H9 (cell line): ENCODE measurements at regions not wholly inside any gene's neighbourhood (a gene's known extent, or its start where the extent isn't known, plus 50 kb on each side); places are given as distances from the start of the nearest gene placed in this dataset.

ENCODE experiments used
- DNase-seq: peaks from one replicate; pipeline ENCODE4 v3.0.0-alpha.2; 2017
- H2AFZ ChIP-seq: one replicate; pipeline ENCODE4 v1.6.1; 2013; ENCODE audit warnings: mild to moderate bottlenecking, low read length, control low read depth, moderate library complexity
- H2AK5ac ChIP-seq: 2 replicates; pipeline ENCODE4 v1.6.1; 2013; ENCODE audit warnings: low read length, control low read depth, mixed read lengths; ENCODE audit not compliant: insufficient read length
- H2BK120ac ChIP-seq: one replicate; pipeline ENCODE4 v1.6.1; 2013; ENCODE audit warnings: low read depth, mild to moderate bottlenecking, low read length, control low read depth, inconsistent platforms; ENCODE audit not compliant: poor library complexity, severe bottlenecking
- H2BK12ac ChIP-seq: 2 replicates; pipeline ENCODE4 v1.6.1; 2013; ENCODE audit warnings: low read length, control low read depth, mixed read lengths, low read depth; ENCODE audit not compliant: insufficient read length
- H2BK15ac ChIP-seq: 2 replicates; pipeline ENCODE4 v1.6.1; 2013; ENCODE audit warnings: low read depth, low read length, control low read depth
- H2BK20ac ChIP-seq: one replicate; pipeline ENCODE4 v1.6.1; 2013; ENCODE audit warnings: low read depth, mild to moderate bottlenecking, low read length, control low read depth, inconsistent platforms; ENCODE audit not compliant: poor library complexity, severe bottlenecking
- H2BK5ac ChIP-seq: 2 replicates; pipeline ENCODE4 v1.6.1; 2013; ENCODE audit warnings: low read length, control low read depth, mixed read lengths; ENCODE audit not compliant: insufficient read length
- H3K14ac ChIP-seq: 2 replicates; pipeline ENCODE4 v1.6.1; 2013; ENCODE audit warnings: low read length, control low read depth; ENCODE audit not compliant: insufficient read depth
- H3K18ac ChIP-seq: 2 replicates; pipeline ENCODE4 v1.6.1; 2013; ENCODE audit warnings: low read depth, mild to moderate bottlenecking, mixed read lengths, low read length, control low read depth; ENCODE audit not compliant: insufficient read length
- H3K23ac ChIP-seq: 2 replicates; pipeline ENCODE4 v1.6.1; 2013; ENCODE audit warnings: low read length, control low read depth, mixed read lengths, low read depth; ENCODE audit not compliant: insufficient read length
- H3K23me2 ChIP-seq: 2 replicates; pipeline ENCODE4 v1.6.1; 2013; ENCODE audit warnings: low read depth, mild to moderate bottlenecking, mixed read lengths, low read length, control low read depth; ENCODE audit not compliant: insufficient read length, poor library complexity, severe bottlenecking
- H3K27ac ChIP-seq: 2 replicates; pipeline ENCODE4 v1.5.1; 2013; ENCODE audit warnings: low read length, control low read depth, mixed read lengths, low read depth; ENCODE audit not compliant: insufficient read length
- H3K27me3 ChIP-seq: 2 replicates; pipeline ENCODE4 v1.6.1; 2013; ENCODE audit warnings: low read length, control low read depth, inconsistent platforms; ENCODE audit not compliant: insufficient read depth
- H3K4ac ChIP-seq: 2 replicates; pipeline ENCODE4 v1.6.1; 2013; ENCODE audit warnings: low read depth, mild to moderate bottlenecking, control low read depth, inconsistent platforms, low read length, moderate library complexity
- H3K4me1 ChIP-seq: 2 replicates; pipeline ENCODE4 v1.6.1; 2013; ENCODE audit warnings: low read length, control low read depth, inconsistent platforms; ENCODE audit not compliant: insufficient read depth
- H3K4me2 ChIP-seq: 2 replicates; pipeline ENCODE4 v1.6.1; 2013; ENCODE audit warnings: low read length, control low read depth, mixed read lengths; ENCODE audit not compliant: insufficient read length, insufficient read depth
- H3K56ac ChIP-seq: 2 replicates; pipeline ENCODE4 v1.6.1; 2013; ENCODE audit warnings: low read depth, mild to moderate bottlenecking, mixed read lengths, low read length, control low read depth; ENCODE audit not compliant: insufficient read length
- H3K79me1 ChIP-seq: 2 replicates; pipeline ENCODE4 v1.6.1; 2013; ENCODE audit warnings: low read depth, mild to moderate bottlenecking, moderate library complexity, low read length, control low read depth, inconsistent platforms; ENCODE audit not compliant: insufficient read depth, poor library complexity, severe bottlenecking
- H3K79me2 ChIP-seq: 2 replicates; pipeline ENCODE4 v1.6.1; 2013; ENCODE audit warnings: low read length, control low read depth, inconsistent platforms; ENCODE audit not compliant: insufficient read depth
- H3K9ac ChIP-seq: 2 replicates; pipeline ENCODE4 v1.6.1; 2013; ENCODE audit warnings: low read length, control low read depth, mixed read lengths; ENCODE audit not compliant: insufficient read length; ENCODE audit errors: extremely low read depth
- H3K9me3 ChIP-seq: one replicate; pipeline ENCODE4 v1.6.1; 2013; ENCODE audit warnings: low read depth, low read length, inconsistent platforms; ENCODE audit not compliant: control insufficient read depth
- H3T11ph ChIP-seq: one replicate; pipeline ENCODE4 v1.6.1; 2013; ENCODE audit warnings: mild to moderate bottlenecking, low read length, control low read depth, inconsistent platforms
- H4K20me1 ChIP-seq: one replicate; pipeline ENCODE4 v1.6.1; 2013; ENCODE audit not compliant: control insufficient read depth, insufficient read length, insufficient read depth
- H4K5ac ChIP-seq: 2 replicates; pipeline ENCODE4 v1.6.1; 2013; ENCODE audit warnings: low read depth, mild to moderate bottlenecking, mixed read lengths, low read length, control low read depth; ENCODE audit not compliant: insufficient read length
- H4K8ac ChIP-seq: replicated peaks from 2 replicates; pipeline ENCODE4 v1.6.1; 2013; ENCODE audit warnings: low read length, control low read depth, mixed read lengths, low read depth; ENCODE audit not compliant: insufficient read length
- H4K91ac ChIP-seq: 2 replicates; pipeline ENCODE4 v1.6.1; 2013; ENCODE audit warnings: low read depth, mild to moderate bottlenecking, moderate library complexity, mixed read lengths, low read length, control low read depth; ENCODE audit not compliant: insufficient read length
- H3K27ac Mint-ChIP-seq, 3 experiments: 2 replicates in 2 of 3; 3 replicates in 1 of 3; pipeline ENCODE4 v1.8.0; 2020 to 2021; ENCODE audit warnings: mixed read lengths in 3 of 3, mild to moderate bottlenecking in 1 of 3, moderate library complexity in 1 of 3
- H3K27me3 Mint-ChIP-seq: 2 replicates; pipeline ENCODE4 v1.8.0; 2021; ENCODE audit warnings: low read depth, mild to moderate bottlenecking, moderate library complexity, mixed read lengths
- H3K36me3 Mint-ChIP-seq, 3 experiments: 2 replicates in 2 of 3; 3 replicates in 1 of 3; pipeline ENCODE4 v1.8.0; 2020 to 2021; ENCODE audit warnings: low read depth in 3 of 3, mixed read lengths in 3 of 3; ENCODE audit not compliant: insufficient read depth in 1 of 3
- H3K4me1 Mint-ChIP-seq, 2 experiments: 2 replicates each; pipeline ENCODE4 v1.8.0; 2020; ENCODE audit warnings: mixed read lengths in 2 of 2
- H3K4me3 Mint-ChIP-seq, 2 experiments: 2 replicates in 1 of 2; 3 replicates in 1 of 2; pipeline ENCODE4 v1.8.0; 2020 to 2021; ENCODE audit warnings: mild to moderate bottlenecking in 2 of 2, mixed read lengths in 2 of 2, moderate library complexity in 1 of 2
- H3K9me3 Mint-ChIP-seq, 2 experiments: 2 replicates in 1 of 2; 3 replicates in 1 of 2; pipeline ENCODE4 v1.8.0; 2020; ENCODE audit warnings: mild to moderate bottlenecking in 2 of 2, mixed read lengths in 2 of 2, moderate library complexity in 1 of 2
- WGBS: extraction: QIAGEN DNeasy Blood & Tissue Kit; methylation state at CpG from one replicate; pipeline ENCODE4 v1.1.7; 2013; ENCODE audit warnings: missing lambda C conversion rate, low lambda C conversion rate, mixed read lengths; ENCODE audit not compliant: insufficient read length; ENCODE audit errors: extremely low coverage; 5-methylcytosine and 5-hydroxymethylcytosine counted together
- TF ChIP-seq, protein P1 (sequence below): fragments of 200-600 bp; sonication (generic); conservative IDR thresholded peaks from 3 replicates; pipeline ENCODE4 v1.8.0; 2021; ENCODE audit warnings: antibody characterized with exemption, mild to moderate bottlenecking

GRCh38 chr7:93039786-93040185 is 78.0 kb downstream of the SAMD9 start:
- TF ChIP-seq, protein P1, sequence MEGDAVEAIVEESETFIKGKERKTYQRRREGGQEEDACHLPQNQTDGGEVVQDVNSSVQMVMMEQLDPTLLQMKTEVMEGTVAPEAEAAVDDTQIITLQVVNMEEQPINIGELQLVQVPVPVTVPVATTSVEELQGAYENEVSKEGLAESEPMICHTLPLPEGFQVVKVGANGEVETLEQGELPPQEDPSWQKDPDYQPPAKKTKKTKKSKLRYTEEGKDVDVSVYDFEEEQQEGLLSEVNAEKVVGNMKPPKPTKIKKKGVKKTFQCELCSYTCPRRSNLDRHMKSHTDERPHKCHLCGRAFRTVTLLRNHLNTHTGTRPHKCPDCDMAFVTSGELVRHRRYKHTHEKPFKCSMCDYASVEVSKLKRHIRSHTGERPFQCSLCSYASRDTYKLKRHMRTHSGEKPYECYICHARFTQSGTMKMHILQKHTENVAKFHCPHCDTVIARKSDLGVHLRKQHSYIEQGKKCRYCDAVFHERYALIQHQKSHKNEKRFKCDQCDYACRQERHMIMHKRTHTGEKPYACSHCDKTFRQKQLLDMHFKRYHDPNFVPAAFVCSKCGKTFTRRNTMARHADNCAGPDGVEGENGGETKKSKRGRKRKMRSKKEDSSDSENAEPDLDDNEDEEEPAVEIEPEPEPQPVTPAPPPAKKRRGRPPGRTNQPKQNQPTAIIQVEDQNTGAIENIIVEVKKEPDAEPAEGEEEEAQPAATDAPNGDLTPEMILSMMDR, result no peak
- WGBS, result no CpG with 5 or more reads among the region's 3 CpGs
- no peak overlapping the region for H3K9ac ChIP-seq

More at GRCh38 chr7:93039786-93040185, 78.0 kb downstream of the SAMD9 start:
- Mint-ChIP-seq H3K27me3 (peaks cover 27% of the 10 kb centered on the region), H3K27ac (0 out of 7 replicates have a peak overlapping the region, but pooled peaks of 1 of the 3 experiments have one; percentile 74), H3K4me1 (peaks cover 26 to 29% of the 10 kb centered on the region in 2 experiments), H3K9me3 (no peaks in the 10 kb centered on the region; a peak in 2 of 5 replicates), H3K4me3 (no peak overlapping the region), H3K36me3 (no peaks in the 10 kb centered on the region)
- no peak for DNase-seq
- Histone ChIP-seq H3K23ac (no peak overlapping the region), H4K5ac (no peak overlapping the region), H3K14ac (no peak overlapping the region), H2BK15ac (no peak overlapping the region), H3K9me3 (no peaks in the 10 kb centered on the region), H3K4me1 (no peaks in the 10 kb centered on the region; the same call in 1 of the 2 replicates), H2BK120ac (no peak overlapping the region), H3K79me2 (no peaks in the 10 kb centered on the region), H4K91ac (no peak overlapping the region), H2BK12ac (no peak overlapping the region), H2AK5ac (no peak overlapping the region), H3T11ph (no peak overlapping the region), H3K18ac (no peak overlapping the region), H3K56ac (no peak overlapping the region), H2BK5ac (no peak overlapping the region), H3K79me1 (no peaks in the 10 kb centered on the region), H3K4me2 (no peak overlapping the region), H2AFZ (no peak overlapping the region), H3K4ac (no peak overlapping the region), H4K20me1 (no peaks in the 10 kb centered on the region), H3K27me3 (peaks cover 2% of the 10 kb centered on the region; the same call in 1 of the 2 replicates), H3K23me2 (peaks cover 5% of the 10 kb centered on the region), H2BK20ac (no peak overlapping the region), H3K27ac (no peak overlapping the region), H4K8ac (no peak overlapping the region)
